HUES6 (cell line): ENCODE measurements at regions not wholly inside any gene's neighbourhood (a gene's known extent, or its start where the extent isn't known, plus 50 kb on each side); places are given as distances from the start of the nearest gene placed in this dataset.
"Not testable (repeated sequence)": the region's sequence is repeated elsewhere in the genome, so short reads cannot be mapped to it uniquely, and the experiment has no call there.

Experiments used
- H3K27ac ChIP-seq: 2 replicates; pipeline ENCODE4 v1.7.0; 2013; ENCODE audit warnings: low read depth, mild to moderate bottlenecking, low read length, inconsistent platforms
- H3K27me3 ChIP-seq: 2 replicates; pipeline ENCODE4 v1.6.1; 2013; ENCODE audit warnings: low read length; ENCODE audit not compliant: control insufficient read depth, insufficient read depth
- H3K36me3 ChIP-seq: 2 replicates; pipeline ENCODE4 v1.6.1; 2013; ENCODE audit warnings: low read length; ENCODE audit not compliant: control insufficient read depth, insufficient read depth
- H3K4me1 ChIP-seq: 2 replicates; pipeline ENCODE4 v1.6.1; 2013; ENCODE audit warnings: low read length; ENCODE audit not compliant: control insufficient read depth, insufficient read depth
- H3K4me3 ChIP-seq: 2 replicates; pipeline ENCODE4 v1.5.1; 2013; ENCODE audit warnings: low read depth, low read length
- H3K9ac ChIP-seq: one replicate; pipeline ENCODE4 v1.6.1; 2013; ENCODE audit warnings: mild to moderate bottlenecking, low read length
- H3K9me3 ChIP-seq: 2 replicates; pipeline ENCODE4 v1.6.1; 2013; ENCODE audit warnings: low read depth, low read length; ENCODE audit not compliant: control insufficient read depth, insufficient read depth

DNA sequence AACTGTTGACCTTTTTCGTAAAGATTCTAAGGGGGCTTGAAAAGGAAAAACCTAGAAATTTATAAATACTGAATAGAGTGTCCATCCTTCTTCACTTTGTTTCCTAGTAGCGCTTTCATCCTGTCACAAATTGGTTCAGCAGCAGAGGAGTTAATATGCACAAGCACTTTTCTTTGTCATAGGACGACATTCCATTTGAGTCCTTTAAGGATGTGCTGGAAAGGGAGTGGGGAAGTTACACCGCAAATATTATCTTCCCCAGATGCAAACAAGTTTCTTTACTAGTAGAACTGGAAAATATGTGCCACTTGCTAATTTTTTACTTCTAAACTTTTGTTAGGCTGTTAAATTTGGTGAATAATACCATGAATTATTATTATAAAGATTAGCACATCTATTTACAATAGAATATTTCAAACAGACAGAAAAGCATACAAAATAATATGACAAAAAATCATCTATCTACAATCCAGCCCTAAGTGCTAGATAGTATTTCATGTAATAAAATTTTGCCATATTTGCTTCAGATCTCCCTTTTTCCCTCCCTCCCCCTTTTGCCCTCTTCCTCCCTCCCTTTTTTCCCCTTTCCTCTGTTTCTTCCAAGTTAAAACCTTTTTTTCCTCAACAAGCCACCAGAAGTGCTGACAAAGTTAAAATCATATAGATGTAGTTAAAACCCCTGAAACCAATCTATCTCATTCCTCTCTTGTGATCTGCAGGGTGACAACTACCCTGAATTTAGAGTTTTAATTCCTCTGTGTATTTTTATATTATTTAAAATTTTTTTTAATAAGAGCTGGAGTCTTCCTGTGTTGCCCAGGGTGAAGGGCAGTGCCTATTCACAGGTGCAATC lies 50.5 kb upstream of the MAP4K3 start:
- Histone ChIP-seq H3K27ac (no peak overlapping the region), H3K4me1 (peaks cover 30% of the 10 kb centered on the region), H3K36me3 (no peaks in the 10 kb centered on the region), H3K27me3 (no peaks in the 10 kb centered on the region), H3K9me3 (no peaks in the 10 kb centered on the region), H3K9ac (no peak overlapping the region), H3K4me3 (no peak overlapping the region)

GRCh38 chr2:39488450-39488849 lies 51.4 kb upstream of the MAP4K3 start:
- H3K4me1 ChIP-seq: peaks cover 27% of the 10 kb centered on the region
- H3K27ac ChIP-seq: no peak overlapping the region
- no peak overlapping the region for H3K9ac ChIP-seq
- no peaks in the 10 kb centered on the region for H3K9me3 ChIP-seq
- no peak overlapping the region for H3K4me3 ChIP-seq
- H3K36me3 ChIP-seq: no peaks in the 10 kb centered on the region
- no peaks in the 10 kb centered on the region for H3K27me3 ChIP-seq

- Histone ChIP-seq H3K27me3 (no peaks in the 10 kb centered on the region), H3K4me1 (peaks cover 19% of the 10 kb centered on the region), H3K9ac (no peak overlapping the region), H3K27ac (no peak overlapping the region), H3K36me3 (no peaks in the 10 kb centered on the region), H3K9me3 (no peaks in the 10 kb centered on the region), H3K4me3 (no peak overlapping the region)
These were observed 53.5 kb upstream of the MAP4K3 start for GRCh38 chr2:39490586-39490985.

GRCh38 chr2:39491653-39492052 lies 54.6 kb upstream of the MAP4K3 start:
- Histone ChIP-seq H3K9ac (no peak overlapping the region), H3K27me3 (no peaks in the 10 kb centered on the region), H3K9me3 (no peaks in the 10 kb centered on the region), H3K4me1 (peaks cover 15% of the 10 kb centered on the region), H3K4me3 (no peak overlapping the region), H3K36me3 (no peaks in the 10 kb centered on the region), H3K27ac (no peak overlapping the region)

DNA sequence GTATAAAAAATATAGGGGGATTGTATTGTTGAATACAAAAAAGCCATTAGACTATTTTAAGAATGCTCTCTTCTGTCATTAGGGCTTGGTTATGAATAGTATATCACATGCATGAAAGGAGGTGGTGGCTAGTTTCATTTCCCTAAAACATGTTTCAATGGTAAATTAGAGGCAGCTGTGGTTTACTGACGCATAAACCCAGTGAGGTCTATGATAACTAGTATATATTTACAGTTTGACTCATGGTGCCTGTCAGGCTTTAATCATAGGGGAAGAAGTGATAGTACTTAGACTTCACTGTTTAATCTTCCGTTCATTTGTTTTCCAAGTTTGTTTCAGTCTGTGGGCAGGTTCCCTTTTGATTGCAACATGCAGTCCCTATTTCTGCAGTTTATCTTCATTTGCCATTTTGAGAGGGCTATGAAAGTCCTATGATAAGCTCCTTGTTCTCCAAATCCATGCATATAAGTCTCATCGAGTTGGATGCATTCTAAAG lies 55.1 kb upstream of the MAP4K3 start:
- Histone ChIP-seq H3K9ac (no peak overlapping the region), H3K36me3 (no peaks in the 10 kb centered on the region), H3K27me3 (no peaks in the 10 kb centered on the region), H3K27ac (no peak overlapping the region), H3K4me3 (no peak overlapping the region), H3K4me1 (peaks cover 15% of the 10 kb centered on the region), H3K9me3 (no peaks in the 10 kb centered on the region)

DNA sequence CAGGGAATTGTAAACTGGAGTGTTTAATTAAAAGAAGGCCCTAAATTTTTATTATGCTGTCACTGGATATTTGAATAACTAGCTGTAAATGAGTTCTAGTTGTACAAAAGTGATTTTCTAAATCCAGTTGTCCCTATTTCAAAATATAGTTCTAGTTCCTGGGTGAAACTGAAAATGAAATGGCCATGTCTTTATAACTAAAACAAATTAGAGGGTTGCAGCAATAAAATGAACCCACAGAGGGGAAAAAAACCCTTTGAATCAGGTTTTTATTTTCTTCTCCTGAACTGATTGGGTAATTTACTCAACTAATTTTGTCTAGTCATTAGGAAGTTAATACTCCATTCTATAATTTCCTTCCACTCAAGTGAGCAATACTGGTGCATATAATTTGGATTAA lies 55.6 kb upstream of the MAP4K3 start:
- Histone ChIP-seq H3K9ac (no peak overlapping the region), H3K4me1 (peaks cover 10% of the 10 kb centered on the region), H3K27ac (no peak overlapping the region), H3K9me3 (no peaks in the 10 kb centered on the region), H3K36me3 (no peaks in the 10 kb centered on the region), H3K4me3 (no peak overlapping the region), H3K27me3 (no peaks in the 10 kb centered on the region)

- Histone ChIP-seq H3K4me1 (peaks cover 17% of the 10 kb centered on the region), H3K36me3 (no peaks in the 10 kb centered on the region), H3K27me3 (no peaks in the 10 kb centered on the region), H3K9me3 (no peaks in the 10 kb centered on the region), H3K4me3 (no peak overlapping the region), H3K27ac (no peak overlapping the region), H3K9ac (peak overlapping the region; percentile 3)
These were observed 57.7 kb upstream of the MAP4K3 start for GRCh38 chr2:39494784-39495251.

DNA sequence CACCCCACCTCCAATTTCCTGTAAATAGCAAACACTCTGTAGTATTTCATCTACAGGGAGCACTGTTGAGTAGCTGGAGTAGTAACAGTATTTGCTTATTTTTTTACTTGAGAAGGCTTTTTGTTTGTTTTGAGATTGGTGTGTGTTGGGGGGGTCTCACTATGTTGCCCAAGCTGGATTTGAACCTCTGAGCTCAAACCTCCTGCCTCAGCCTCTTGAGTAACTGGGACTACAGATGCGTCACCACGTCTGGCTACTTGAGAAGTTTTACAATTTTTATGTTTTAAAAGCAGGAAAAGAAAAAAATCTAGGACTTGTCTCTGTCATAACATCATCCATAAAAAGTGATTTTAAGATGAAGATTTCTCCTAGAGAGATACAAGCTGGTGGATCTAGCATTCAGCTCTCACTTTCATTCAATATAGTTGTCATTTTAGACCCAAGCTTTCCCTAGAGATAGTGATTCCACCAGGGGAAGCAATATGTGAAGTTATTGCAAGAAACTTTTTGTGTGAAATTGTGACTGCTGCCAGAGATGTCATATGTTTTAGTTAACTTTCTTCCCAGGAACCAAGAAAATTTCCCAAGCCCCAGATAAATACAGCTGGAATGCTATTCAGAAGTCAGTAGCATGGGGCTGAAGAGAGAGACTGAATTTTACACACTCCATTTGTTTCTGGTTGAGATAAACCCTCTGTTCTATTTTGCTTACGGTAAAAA lies 60.2 kb upstream of the MAP4K3 start:
- H3K9ac ChIP-seq: no peak overlapping the region
- H3K4me1 ChIP-seq: peaks cover 17% of the 10 kb centered on the region
- no peaks in the 10 kb centered on the region for H3K27me3 ChIP-seq
- no peaks in the 10 kb centered on the region for H3K36me3 ChIP-seq
- no peak overlapping the region for H3K4me3 ChIP-seq
- no peak overlapping the region for H3K27ac ChIP-seq
- no peaks in the 10 kb centered on the region for H3K9me3 ChIP-seq

GRCh38 chr2:39498176-39498575 lies 61.1 kb upstream of the MAP4K3 start:
- H3K4me1 ChIP-seq: peaks cover 17% of the 10 kb centered on the region
- not testable (repeated sequence) for H3K9me3 ChIP-seq, H3K27ac ChIP-seq, H3K36me3 ChIP-seq, H3K4me3 ChIP-seq, H3K9ac ChIP-seq, H3K27me3 ChIP-seq

DNA sequence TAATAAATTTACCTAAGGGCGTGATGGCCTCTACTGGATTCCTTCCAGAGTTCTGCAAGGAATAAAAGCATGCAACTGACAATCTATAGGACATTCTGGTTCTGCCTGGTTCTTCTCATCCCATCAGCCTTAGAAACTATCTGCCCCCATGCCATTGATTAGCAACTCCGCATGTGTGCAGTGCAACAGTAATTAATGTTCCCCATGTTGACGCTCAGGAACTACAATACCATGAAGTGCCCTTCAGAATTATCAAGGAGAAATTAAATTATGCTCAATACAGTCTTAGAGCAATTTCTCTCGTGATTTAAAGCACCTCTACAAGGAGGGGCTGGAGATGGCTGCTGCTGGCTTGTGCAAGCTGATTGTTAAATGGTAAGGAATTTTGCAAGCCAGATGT lies 61.7 kb upstream of the MAP4K3 start:
- H3K27me3 ChIP-seq: no peaks in the 10 kb centered on the region
- no peak overlapping the region for H3K9ac ChIP-seq
- H3K4me3 ChIP-seq: no peak overlapping the region
- H3K4me1 ChIP-seq: peaks cover 17% of the 10 kb centered on the region
- H3K36me3 ChIP-seq: no peaks in the 10 kb centered on the region
- H3K27ac ChIP-seq: no peak overlapping the region
- no peaks in the 10 kb centered on the region for H3K9me3 ChIP-seq

DNA sequence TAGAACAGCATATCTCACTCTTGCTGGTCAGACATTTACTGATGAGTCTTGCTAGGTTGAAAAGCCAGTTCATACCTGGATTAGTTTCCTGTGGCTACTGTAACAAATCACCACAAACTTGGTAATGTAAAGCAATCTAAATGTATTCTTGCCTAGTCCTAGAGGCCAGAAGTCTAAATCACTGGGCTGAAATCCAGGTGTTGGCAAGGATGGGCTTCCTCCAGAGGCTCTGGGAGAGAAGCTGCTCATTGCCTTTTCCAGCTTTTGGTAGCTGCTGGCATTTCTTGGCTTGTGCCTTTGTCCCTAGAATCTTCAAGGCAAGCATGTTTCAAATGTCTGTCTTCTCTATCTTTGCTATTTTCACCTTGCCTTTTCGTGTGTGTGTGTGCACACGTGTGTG lies 62.3 kb upstream of the MAP4K3 start:
- H3K36me3 ChIP-seq: no peaks in the 10 kb centered on the region
- H3K4me1 ChIP-seq: peaks cover 21% of the 10 kb centered on the region
- no peaks in the 10 kb centered on the region for H3K27me3 ChIP-seq
- no peak overlapping the region for H3K9ac ChIP-seq
- no peak overlapping the region for H3K4me3 ChIP-seq
- H3K9me3 ChIP-seq: no peaks in the 10 kb centered on the region
- H3K27ac ChIP-seq: no peak overlapping the region
